Activated T-helper 1 cell treated with anti-CD3 and anti-CD28 coated beads, Interleukin-2, amount 50 U/mL, for 16 hours (primary cell): ENCODE measurements at regions not wholly inside any gene's neighbourhood (a gene's known extent, or its start where the extent isn't known, plus 50 kb on each side); places are given as distances from the start of the nearest gene placed in this dataset.

ENCODE experiments used
- DNase-seq, 2 donors: peaks; one replicate each; pipeline ENCODE4 v3.0.0-alpha.2; 2020; ENCODE audit warnings: low read depth in 1 of 2, low spot score in 1 of 2

GRCh38 chr13:73480779-73481559 is 422.2 kb downstream of the KLF5 start:
- no peak for DNase-seq

- DNase-seq, result no peak
Measured at GRCh38 chr13:73479856-73480255, 421.1 kb downstream of the KLF5 start.

GRCh38 chr13:73479351-73479750 is 420.5 kb downstream of the KLF5 start:
- DNase-seq, result no peak

- DNase-seq, result no peak
Measured at GRCh38 chr13:73477441-73477840, 418.6 kb downstream of the KLF5 start.

GRCh38 chr13:73473016-73473415 is 414.2 kb downstream of the KLF5 start:
- no peak for DNase-seq

GRCh38 chr13:73467125-73467524 is 408.3 kb downstream of the KLF5 start:
- DNase-seq, result no peak

GRCh38 chr13:73466561-73466960 is 407.8 kb downstream of the KLF5 start:
- DNase-seq, result no peak

- no peak for DNase-seq
Measured at GRCh38 chr13:73465617-73465971, 406.8 kb downstream of the KLF5 start.

- no peak for DNase-seq
Measured at GRCh38 chr13:73464758-73465616, 406.2 kb downstream of the KLF5 start.

- no peak for DNase-seq
Measured at GRCh38 chr13:73462241-73462640, 403.4 kb downstream of the KLF5 start.

- no peak for DNase-seq
Measured at GRCh38 chr13:73451221-73452029, 392.6 kb downstream of the KLF5 start.

GRCh38 chr13:73450583-73450982 is 391.8 kb downstream of the KLF5 start:
- DNase-seq, result no peak

GRCh38 chr13:73449252-73449651 is 390.4 kb downstream of the KLF5 start:
- no peak for DNase-seq

- no peak for DNase-seq
Measured at GRCh38 chr13:73440296-73440895, 381.6 kb downstream of the KLF5 start.

- no peak for DNase-seq
Measured at GRCh38 chr13:73433890-73434289, 375.1 kb downstream of the KLF5 start.

GRCh38 chr13:73433458-73433857 is 374.7 kb downstream of the KLF5 start:
- no peak for DNase-seq

GRCh38 chr13:73429701-73430100 is 370.9 kb downstream of the KLF5 start:
- DNase-seq, result no peak

GRCh38 chr13:73428706-73429105 is 369.9 kb downstream of the KLF5 start:
- DNase-seq, result no peak

GRCh38 chr13:73428137-73428536 is 369.3 kb downstream of the KLF5 start:
- DNase-seq, result no peak

- no peak for DNase-seq
Measured at GRCh38 chr13:73422973-73423372, 364.2 kb downstream of the KLF5 start.

GRCh38 chr13:73421310-73421912 is 362.6 kb downstream of the KLF5 start:
- DNase-seq, result no peak
